GM21447 (cell line): ENCODE measurements at regions not wholly inside any gene's neighbourhood (a gene's known extent, or its start where the extent isn't known, plus 50 kb on each side); places are given as distances from the start of the nearest gene placed in this dataset.

Experiments
- ATAC-seq: cut with Tn5 transposase; IDR thresholded peaks from one replicate; pipeline ENCODE4 v1.9.1; 2021; ENCODE audit not compliant: unreplicated experiment

- ATAC-seq = no peak
Observed at GRCh38 chr2:71799013-71799575, 345.7 kb downstream of the DYSF start.

GRCh38 chr2:71798266-71799012 is 345.1 kb downstream of the DYSF start:
- ATAC-seq = no peak

GRCh38 chr2:71797035-71797810 is 343.9 kb downstream of the DYSF start:
- ATAC-seq = no peak

DNA sequence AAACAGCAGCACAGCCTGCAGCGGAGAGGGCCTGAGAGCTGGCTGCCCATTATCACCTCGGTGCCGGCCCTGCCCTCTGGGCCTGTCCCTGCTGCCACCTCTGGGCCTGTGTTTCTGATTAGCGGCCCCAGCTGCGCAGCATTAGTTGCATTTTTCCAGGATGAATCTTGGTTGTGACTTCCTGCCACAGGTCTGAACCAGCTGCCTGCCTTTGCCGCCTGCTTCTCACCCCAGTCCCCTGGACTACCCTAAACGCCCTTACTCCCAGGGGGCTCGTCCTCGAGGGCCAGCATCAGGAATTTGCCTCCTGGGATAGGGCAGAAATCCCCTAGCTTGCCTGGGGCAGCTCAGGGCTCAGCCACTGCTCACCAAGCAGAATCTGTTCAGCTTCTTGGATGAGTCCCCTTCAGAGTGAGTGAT is 342.8 kb downstream of the DYSF start:
- no peak for ATAC-seq

DNA sequence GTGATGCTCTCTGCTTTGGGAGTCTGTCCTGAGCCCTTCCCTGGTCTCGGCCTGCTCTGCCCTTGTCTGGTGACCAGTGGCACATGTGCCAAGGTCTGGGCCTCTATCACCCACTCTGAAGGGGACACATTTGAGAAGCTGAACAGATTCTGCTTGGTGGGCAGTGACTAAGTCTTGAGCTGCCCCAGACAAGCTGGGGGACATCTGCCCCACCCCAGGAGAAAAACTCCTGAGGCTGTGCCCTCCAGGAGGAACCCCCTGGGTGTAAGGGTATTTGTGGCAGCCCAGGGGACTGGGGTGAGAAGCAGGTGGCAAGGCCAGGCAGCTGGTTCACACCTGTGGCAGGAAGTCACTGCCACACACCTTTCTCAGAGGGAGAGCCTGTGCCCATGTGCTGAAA is 342.1 kb downstream of the DYSF start:
- no peak for ATAC-seq

- ATAC-seq = no peak
Observed at GRCh38 chr2:71794611-71795010, 341.2 kb downstream of the DYSF start.

DNA sequence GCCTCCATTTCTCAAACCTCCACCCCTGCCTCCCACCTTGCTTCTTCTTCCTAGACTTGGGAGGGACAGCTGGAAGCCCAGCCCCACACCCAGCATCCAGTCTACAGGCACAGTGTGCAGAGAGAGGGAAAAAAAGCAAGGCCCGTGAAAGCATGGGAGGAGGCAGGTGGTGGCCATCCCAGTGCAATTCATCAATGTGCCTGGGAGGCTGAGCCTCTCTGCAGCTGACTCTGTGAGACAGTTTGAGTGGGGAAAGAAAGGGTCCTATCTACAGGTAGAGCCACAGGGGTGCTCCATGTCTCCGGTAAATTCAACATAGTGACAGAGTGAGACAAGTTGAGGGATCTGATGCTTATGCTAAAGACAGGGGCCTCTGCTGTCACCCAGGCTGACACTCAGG is 340.6 kb downstream of the DYSF start:
- no peak for ATAC-seq

- no peak for ATAC-seq
Observed at GRCh38 chr2:71792926-71793761, 339.8 kb downstream of the DYSF start.

DNA sequence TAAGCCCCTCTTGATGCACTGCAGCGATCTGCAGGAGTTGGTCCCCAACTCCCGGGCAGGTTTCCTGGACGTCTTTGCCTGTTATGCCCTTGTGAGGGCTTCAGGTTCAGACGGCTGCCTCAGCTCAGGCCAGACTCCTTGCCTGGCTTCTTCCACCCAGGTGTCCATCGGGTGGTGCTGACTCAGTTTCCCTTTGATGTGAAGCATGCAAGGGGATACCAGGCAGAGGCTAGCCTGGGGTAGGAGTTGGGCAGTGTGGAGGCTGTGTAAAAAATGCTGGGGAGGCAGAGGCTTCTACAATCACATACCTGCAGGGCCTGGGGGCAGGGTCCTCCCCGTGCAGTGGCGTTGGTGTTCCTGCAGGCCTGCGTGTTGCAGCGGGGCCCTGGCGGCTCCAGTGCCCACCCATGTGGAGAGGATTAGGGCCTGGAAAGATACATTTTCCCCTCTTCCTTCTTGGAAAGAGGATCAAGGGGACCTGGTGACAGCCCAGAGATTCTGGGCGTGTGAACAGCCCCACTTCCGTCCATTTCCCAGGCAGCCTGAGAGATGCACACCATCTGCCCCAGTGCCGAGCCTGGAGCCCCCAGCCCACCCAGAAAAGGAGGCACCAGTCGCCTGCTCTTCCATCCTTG is 338.3 kb downstream of the DYSF start:
- ATAC-seq = no peak

- no peak for ATAC-seq
Observed at GRCh38 chr2:71791061-71791450, 337.7 kb downstream of the DYSF start.

DNA sequence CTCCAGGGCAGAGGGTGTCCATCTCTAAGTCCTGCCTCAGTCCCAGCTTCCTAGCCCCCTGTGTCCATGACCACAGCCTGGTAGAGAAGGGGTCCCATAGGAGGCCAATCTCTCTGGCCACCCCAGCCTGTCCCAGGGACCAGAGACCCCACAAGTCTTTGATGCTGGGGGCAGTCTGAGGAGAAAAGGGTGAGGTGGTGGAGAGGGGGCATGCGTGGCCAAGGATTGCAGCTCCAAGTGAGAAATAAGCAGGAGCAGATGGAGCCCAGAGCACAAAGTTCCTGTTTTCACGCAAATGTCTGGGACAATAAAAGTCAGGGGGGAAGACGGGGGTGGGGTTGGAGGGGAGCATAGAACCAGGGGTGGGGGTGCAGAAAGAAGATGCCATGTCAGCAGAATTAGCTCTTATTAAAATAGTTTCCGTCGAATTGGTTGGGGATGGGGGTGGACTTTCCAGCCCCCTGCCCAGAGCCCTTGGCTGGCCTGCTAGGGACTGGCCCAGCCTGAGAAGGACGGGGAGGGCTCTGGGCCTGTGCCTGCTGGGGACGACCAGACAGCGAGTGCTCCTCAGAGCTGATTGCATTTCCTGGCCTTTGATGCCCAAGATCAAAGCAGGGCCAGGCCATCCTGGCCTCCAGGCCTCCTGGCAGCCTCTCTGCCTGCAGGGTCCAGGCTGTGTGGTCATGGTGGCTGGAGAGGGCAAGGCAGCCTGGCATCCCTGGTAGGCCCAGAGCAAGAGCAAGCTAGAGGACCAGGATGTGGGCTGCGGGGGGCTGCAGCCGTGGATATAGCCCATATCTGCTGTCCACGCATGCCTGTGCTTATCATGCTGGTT is 337.1 kb downstream of the DYSF start:
- no peak for ATAC-seq

- ATAC-seq = no peak
Observed at GRCh38 chr2:71789556-71790204, 336.3 kb downstream of the DYSF start.

DNA sequence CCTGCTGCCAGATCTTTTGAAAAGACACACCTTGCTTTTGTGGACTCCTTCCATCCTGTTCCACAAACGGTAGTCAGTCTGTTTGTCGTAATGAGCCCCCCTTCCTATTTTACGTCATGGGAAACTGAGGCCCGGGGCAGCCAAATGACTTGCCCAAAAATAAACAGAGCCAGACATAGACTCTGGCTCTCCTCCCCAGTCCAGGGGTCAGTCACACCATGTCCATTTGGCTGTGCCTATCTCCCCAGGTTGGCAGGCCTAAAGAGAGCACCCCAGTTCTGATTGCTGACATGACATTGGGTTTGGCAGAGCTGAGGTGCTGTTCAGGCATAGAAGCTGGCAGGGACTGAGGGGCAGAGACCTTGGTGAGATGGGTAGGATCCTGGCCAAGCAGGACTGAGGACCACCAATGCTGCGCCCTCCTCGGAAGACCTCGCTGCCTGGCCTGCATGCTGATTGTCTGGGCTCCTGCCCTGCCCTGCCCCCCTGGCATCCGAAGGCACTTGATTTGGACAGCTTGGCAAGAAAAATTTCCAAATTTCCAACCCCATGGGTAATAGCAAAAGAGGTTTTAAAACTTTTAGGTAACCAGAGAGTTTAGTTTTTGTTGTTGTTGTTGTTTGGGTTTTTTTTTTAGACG is 335.4 kb downstream of the DYSF start:
- ATAC-seq = no peak

- no peak for ATAC-seq
Observed at GRCh38 chr2:71788186-71788525, 334.8 kb downstream of the DYSF start.

DNA sequence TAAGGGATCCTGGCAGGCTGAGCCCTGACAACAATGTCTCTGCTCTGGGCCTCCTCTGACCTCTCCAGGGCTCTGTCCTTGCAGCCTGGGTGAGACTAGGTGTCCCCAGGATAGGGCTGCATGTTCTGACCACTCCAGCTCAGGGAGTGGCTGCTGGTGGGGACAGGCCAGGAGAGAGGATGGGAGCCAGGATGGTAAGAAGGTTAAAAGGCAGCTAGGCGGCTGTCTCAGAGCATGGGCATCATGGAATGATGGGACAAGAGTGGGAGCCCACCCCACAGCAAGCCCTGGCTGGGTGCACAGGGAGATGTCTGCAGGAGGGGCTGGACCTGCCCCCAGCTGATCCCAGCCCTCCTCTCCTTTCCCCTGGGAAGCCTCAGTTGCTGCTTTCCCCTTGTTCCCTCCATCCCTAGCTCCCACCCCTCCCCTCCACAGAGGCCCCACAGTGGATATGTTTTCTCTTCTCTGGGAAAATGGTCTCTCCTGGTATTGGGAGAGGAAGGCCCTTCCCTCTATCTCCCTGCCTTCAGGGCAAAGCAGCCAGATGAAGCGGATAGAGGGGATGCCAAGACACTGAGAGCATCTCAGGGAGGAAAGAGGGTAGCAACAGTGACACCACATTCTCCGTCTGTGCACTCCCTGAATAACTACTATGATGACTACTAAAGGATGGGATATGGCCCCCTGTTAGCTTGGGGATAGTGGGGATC is 334.3 kb downstream of the DYSF start:
- no peak for ATAC-seq

DNA sequence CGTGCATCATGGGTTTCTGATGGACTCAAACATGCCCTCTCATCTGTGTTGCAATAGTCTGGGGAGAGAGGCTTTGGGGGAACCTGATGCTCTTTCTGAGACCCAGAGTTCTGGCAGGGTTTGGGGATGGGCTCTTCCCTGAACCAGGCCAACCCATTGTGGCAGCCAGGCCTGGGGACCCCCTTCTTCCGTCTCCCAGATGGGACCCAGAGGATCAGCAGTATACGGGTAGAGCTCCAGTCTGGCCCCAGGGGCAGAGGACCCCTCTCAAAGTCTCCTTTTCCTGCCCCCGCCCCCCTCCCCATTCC is 333.7 kb downstream of the DYSF start:
- ATAC-seq = no peak

DNA sequence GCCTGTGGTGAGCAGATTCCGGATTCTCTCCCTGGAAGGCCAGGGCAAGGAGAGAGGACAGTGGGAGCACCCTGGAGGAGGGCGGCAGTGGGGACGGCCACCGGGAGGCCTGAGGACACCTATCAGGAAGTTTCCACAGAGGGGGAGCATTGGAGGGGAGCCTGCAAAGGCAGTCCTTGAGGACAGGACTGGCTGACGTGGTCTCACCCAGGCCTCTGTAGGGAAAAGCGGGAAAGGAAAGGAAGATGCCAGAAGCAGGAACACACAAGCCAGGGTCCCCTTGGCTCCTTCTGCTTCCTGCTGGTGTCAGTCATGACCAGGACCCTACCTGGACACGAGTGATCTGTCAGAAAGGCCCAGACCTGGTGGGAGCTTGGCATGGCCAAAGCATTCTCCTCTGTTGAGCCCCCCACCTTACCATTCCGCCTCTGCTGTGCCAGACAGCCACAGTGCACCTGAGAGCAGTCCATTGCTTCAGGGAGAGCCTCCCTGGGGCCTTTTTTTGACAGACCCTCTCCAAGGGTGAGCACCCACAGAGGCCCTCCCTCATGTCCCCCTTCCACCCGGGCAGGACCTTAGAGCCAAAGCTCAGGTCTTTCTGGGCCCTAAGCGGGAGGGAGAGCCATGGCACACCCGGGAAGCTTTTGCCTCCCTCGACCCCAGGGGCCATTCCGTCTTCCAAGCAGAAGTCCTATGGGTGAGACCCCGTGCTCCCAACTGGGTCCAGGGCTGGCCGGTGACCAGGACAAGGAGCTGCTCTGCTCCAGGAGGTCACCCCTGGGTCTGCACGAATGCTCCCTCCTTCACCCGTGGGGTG is 333.1 kb downstream of the DYSF start:
- ATAC-seq = no peak

DNA sequence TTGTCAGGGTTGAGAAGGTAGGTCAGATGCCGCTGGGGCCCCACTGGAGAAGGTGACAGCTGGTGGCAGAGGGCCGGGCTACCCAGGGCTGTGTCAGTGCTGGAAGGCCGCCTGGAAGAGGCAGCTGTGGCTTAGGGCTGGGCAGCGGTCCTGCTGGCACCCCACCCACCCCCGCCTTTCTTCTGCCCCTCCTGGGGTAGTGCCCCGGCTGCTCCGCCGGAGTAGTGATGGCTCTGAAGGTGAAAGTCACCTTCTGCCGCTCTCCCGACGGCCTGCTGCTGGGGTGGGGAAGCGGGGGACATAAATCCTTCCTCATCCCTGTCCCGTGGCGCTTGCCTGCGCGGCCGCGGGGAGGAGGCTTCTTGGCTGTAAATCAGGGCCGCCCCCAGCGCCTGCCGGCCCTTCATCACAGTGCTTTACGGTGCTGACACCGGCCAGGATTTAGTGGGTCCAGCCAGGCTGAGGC is 332.2 kb downstream of the DYSF start:
- no peak for ATAC-seq
